Dermis blood vessel endothelial cell (primary cell): ENCODE measurements at regions not wholly inside any gene's neighbourhood (a gene's known extent, or its start where the extent isn't known, plus 50 kb on each side); places are given as distances from the start of the nearest gene placed in this dataset.

Experiments
- DNase-seq: peaks from one replicate; pipeline ENCODE4 v3.0.0; 2010

GRCh38 chr10:121076776-121077715 is 225.9 kb downstream of the WDR11 start:
- DNase-seq, result no peak

- no peak for DNase-seq
Measured at GRCh38 chr10:121078036-121078435, 226.9 kb downstream of the WDR11 start.

GRCh38 chr10:121078672-121079102 is 227.5 kb downstream of the WDR11 start:
- DNase-seq, result no peak

GRCh38 chr10:121079226-121079625 is 228.1 kb downstream of the WDR11 start:
- no peak for DNase-seq

- DNase-seq, result no peak
Measured at GRCh38 chr10:121080281-121080891, 229.2 kb downstream of the WDR11 start.

- no peak for DNase-seq
Measured at GRCh38 chr10:121081306-121081705, 230.1 kb downstream of the WDR11 start.

GRCh38 chr10:121082984-121083383 is 231.8 kb downstream of the WDR11 start:
- DNase-seq, result no peak

- DNase-seq, result no peak
Measured at GRCh38 chr10:121084016-121084674, 233.0 kb downstream of the WDR11 start.

GRCh38 chr10:121084675-121085070 is 233.5 kb downstream of the WDR11 start:
- no peak for DNase-seq

GRCh38 chr10:121085367-121085766 is 234.2 kb downstream of the WDR11 start:
- no peak for DNase-seq

GRCh38 chr10:121087129-121087528 is 236.0 kb downstream of the WDR11 start:
- DNase-seq, result no peak

- no peak for DNase-seq
Measured at GRCh38 chr10:121087688-121088087, 236.5 kb downstream of the WDR11 start.

GRCh38 chr10:121088524-121088923 is 237.4 kb downstream of the WDR11 start:
- no peak for DNase-seq

- DNase-seq, result no peak
Measured at GRCh38 chr10:121089434-121089833, 238.3 kb downstream of the WDR11 start.

GRCh38 chr10:121091961-121092719 is 241.0 kb downstream of the WDR11 start:
- DNase-seq, result no peak

GRCh38 chr10:121092720-121093095 is 241.5 kb downstream of the WDR11 start:
- DNase-seq, result no peak

- no peak for DNase-seq
Measured at GRCh38 chr10:121096617-121097431, 245.7 kb downstream of the WDR11 start.

- DNase-seq, result no peak
Measured at GRCh38 chr10:121098211-121098610, 247.0 kb downstream of the WDR11 start.

- no peak for DNase-seq
Measured at GRCh38 chr10:121098751-121099150, 247.6 kb downstream of the WDR11 start.

GRCh38 chr10:121099181-121099580 is 248.0 kb downstream of the WDR11 start:
- DNase-seq, result no peak

- no peak for DNase-seq
Measured at GRCh38 chr10:121099592-121099991, 248.4 kb downstream of the WDR11 start.

- no peak for DNase-seq
Measured at GRCh38 chr10:121101561-121101960, 250.4 kb downstream of the WDR11 start.
